ENCODE measurements at regions not wholly inside any gene's neighbourhood (a gene's known extent, or its start where the extent isn't known, plus 50 kb on each side); places are given as distances from the start of the nearest gene placed in this dataset.
A peak's percentile ranks its signal among the peaks of the same experiment; 100 is the strongest.
"Not testable (repeated sequence)": the region's sequence is repeated elsewhere in the genome, so short reads cannot be mapped to it uniquely, and the experiment has no call there.

- DNase-seq (ENCODE audit: low read depth in 4 of 4, low spot score in 3 of 4): peak in 1 of 4 donors; percentile 3
Measured at GRCh38 chrX:51144828-51145442, 187.7 kb upstream of the NUDT10 start.

- DNase-seq (ENCODE audit: low read depth in 4 of 4, low spot score in 3 of 4): peak in 1 of 4 donors; percentile 3
Measured at GRCh38 chrX:51148848-51149247, 183.8 kb upstream of the NUDT10 start.

GRCh38 chrX:51151734-51152133, 180.9 kb upstream of the NUDT10 start:
- DNase-seq (ENCODE audit: low read depth in 4 of 4, low spot score in 3 of 4): no peak

- no peak for DNase-seq (ENCODE audit: low read depth in 4 of 4, low spot score in 3 of 4)
Measured at GRCh38 chrX:51155157-51155556, 177.5 kb upstream of the NUDT10 start.

- DNase-seq (ENCODE audit: low read depth in 4 of 4, low spot score in 3 of 4): no peak
Measured at GRCh38 chrX:51155566-51155965, 177.1 kb upstream of the NUDT10 start.

GRCh38 chrX:51158231-51158630, 174.4 kb upstream of the NUDT10 start:
- no peak for DNase-seq (ENCODE audit: low read depth in 4 of 4, low spot score in 3 of 4)

- not testable (repeated sequence) for DNase-seq (ENCODE audit: low read depth in 4 of 4, low spot score in 3 of 4)
Measured at GRCh38 chrX:51159378-51159777, 173.2 kb upstream of the NUDT10 start.

GRCh38 chrX:51163730-51164129, 168.9 kb upstream of the NUDT10 start:
- DNase-seq (ENCODE audit: low read depth in 4 of 4, low spot score in 3 of 4): no peak

- not testable (repeated sequence) for DNase-seq (ENCODE audit: low read depth in 4 of 4, low spot score in 3 of 4)
Measured at GRCh38 chrX:51178356-51178900, 154.2 kb upstream of the NUDT10 start.

GRCh38 chrX:51179805-51180204, 152.8 kb upstream of the NUDT10 start:
- not testable (repeated sequence) for DNase-seq (ENCODE audit: low read depth in 4 of 4, low spot score in 3 of 4)

- DNase-seq (ENCODE audit: low read depth in 4 of 4, low spot score in 3 of 4): no peak
Measured at GRCh38 chrX:51182545-51182944, 150.1 kb upstream of the NUDT10 start.

GRCh38 chrX:51192104-51192503, 140.5 kb upstream of the NUDT10 start:
- no peak for DNase-seq (ENCODE audit: low read depth in 4 of 4, low spot score in 3 of 4)

GRCh38 chrX:51215266-51215665, 117.4 kb upstream of the NUDT10 start:
- DNase-seq (ENCODE audit: low read depth in 4 of 4, low spot score in 3 of 4): no peak

- DNase-seq (ENCODE audit: low read depth in 4 of 4, low spot score in 3 of 4): no peak
Measured at GRCh38 chrX:51215856-51216255, 116.8 kb upstream of the NUDT10 start.

- DNase-seq (ENCODE audit: low read depth in 4 of 4, low spot score in 3 of 4): no peak
Measured at GRCh38 chrX:51242212-51242611, 90.4 kb upstream of the NUDT10 start.

GRCh38 chrX:51257490-51257889, 75.1 kb upstream of the NUDT10 start:
- DNase-seq (ENCODE audit: low read depth in 4 of 4, low spot score in 3 of 4): no peak

GRCh38 chrX:51262271-51262670, 70.4 kb upstream of the NUDT10 start:
- DNase-seq (ENCODE audit: low read depth in 4 of 4, low spot score in 3 of 4): not testable (repeated sequence)

- no peak for DNase-seq (ENCODE audit: low read depth in 4 of 4, low spot score in 3 of 4)
Measured at GRCh38 chrX:51272638-51273037, 60.0 kb upstream of the NUDT10 start.

GRCh38 chrX:51281758-51282318, 50.8 kb upstream of the NUDT10 start:
- no peak for DNase-seq (ENCODE audit: low read depth in 4 of 4, low spot score in 3 of 4)
